H1 (cell line): ENCODE measurements at regions not wholly inside any gene's neighbourhood (a gene's known extent, or its start where the extent isn't known, plus 50 kb on each side); places are given as distances from the start of the nearest gene placed in this dataset.

Experiments used
- CTCF ChIA-PET: fragments of 300-600 bp; sonication (Branson Sonifier 250); formaldehyde crosslinking; loops from one replicate; lab custom pipeline; 2021; ENCODE audit not compliant: partially characterized antibody; lab: Charles Lee
- POLR2A ChIA-PET: fragments of 300-600 bp; sonication (Branson Sonifier 250); formaldehyde crosslinking; loops from one replicate; lab custom pipeline; 2021; ENCODE audit warnings: inconsistent platforms; ENCODE audit not compliant: partially characterized antibody; lab: Charles Lee
- DNase-seq, 2 experiments: peaks; one replicate each; pipeline versions ENCODE4 v3.0.0 to v3.0.0-alpha.2; 2010 to 2022; ENCODE audit warnings: low spot score in 2 of 2, low read depth in 1 of 2, mixed read lengths in 1 of 2
- FAIRE-seq: peaks from 2 replicates; lab custom pipeline; 2011; peaks lifted over from hg19 to GRCh38; lab: Jason Lieb, UNC
- H2AFZ ChIP-seq: 2 replicates; pipeline ENCODE4 v1.8.1; 2012; ENCODE audit warnings: low read length, inconsistent platforms
- H2AK5ac ChIP-seq: 2 replicates; pipeline ENCODE4 v1.6.1; 2013; ENCODE audit warnings: low read depth, low read length
- H2BK120ac ChIP-seq: replicated peaks from 2 replicates; pipeline ENCODE3; 2013; ENCODE audit warnings: low read depth, low read length, inconsistent platforms
- H2BK12ac ChIP-seq: 2 replicates; pipeline ENCODE4 v1.6.1; 2013; ENCODE audit warnings: low read depth, low read length
- H2BK15ac ChIP-seq: 2 replicates; pipeline ENCODE4 v1.6.1; 2013; ENCODE audit warnings: low read length
- H2BK20ac ChIP-seq: 2 replicates; pipeline ENCODE4 v1.6.1; 2013; ENCODE audit warnings: low read length
- H2BK5ac ChIP-seq: 2 replicates; pipeline ENCODE4 v1.6.1; 2013; ENCODE audit warnings: low read depth, low read length
- H3K14ac ChIP-seq: 2 replicates; pipeline ENCODE4 v1.6.1; 2013; ENCODE audit warnings: inconsistent platforms; ENCODE audit not compliant: insufficient read length
- H3K18ac ChIP-seq: 2 replicates; pipeline ENCODE4 v1.6.1; 2013; ENCODE audit warnings: low read length; ENCODE audit errors: extremely low read depth
- H3K23ac ChIP-seq: 2 replicates; pipeline ENCODE4 v1.6.1; 2013; ENCODE audit warnings: inconsistent platforms; ENCODE audit not compliant: insufficient read length
- H3K23me2 ChIP-seq: 2 replicates; pipeline ENCODE4 v1.6.1; 2013; ENCODE audit warnings: low read depth, low read length
- H3K27ac ChIP-seq: 2 replicates; pipeline ENCODE4 v1.6.1; 2011; ENCODE audit warnings: low read depth, low read length, inconsistent platforms
- H3K27me3 ChIP-seq, 4 experiments: replicated peaks in 1 of 4; 1 replicate in 1 of 4; 2 replicates in 3 of 4; pipeline versions ENCODE4 v1.6.1 to v1.8.1; 2011 to 2013; ENCODE audit warnings: low read length in 3 of 4, mild to moderate bottlenecking in 3 of 4, inconsistent platforms in 2 of 4, mixed read lengths in 2 of 4, moderate library complexity in 1 of 4; ENCODE audit not compliant: control insufficient read depth in 3 of 4, insufficient read depth in 3 of 4; ENCODE audit errors: extremely low read depth in 1 of 4
- H3K36me3 ChIP-seq, 4 experiments: 2 replicates each; pipeline versions ENCODE4 v1.6.1 to v1.8.1; 2011 to 2013; ENCODE audit warnings: mild to moderate bottlenecking in 4 of 4, low read length in 3 of 4, moderate library complexity in 2 of 4, control low read depth in 1 of 4, inconsistent platforms in 1 of 4; ENCODE audit not compliant: insufficient read depth in 4 of 4, control insufficient read depth in 2 of 4
- H3K4ac ChIP-seq: replicated peaks from 2 replicates; pipeline ENCODE3; 2013; ENCODE audit warnings: low read length, low read depth, mixed read lengths, inconsistent platforms; ENCODE audit not compliant: insufficient read length
- H3K4me1 ChIP-seq, 4 experiments: replicated peaks in 1 of 4; 1 replicate in 1 of 4; 2 replicates in 3 of 4; pipeline versions ENCODE4 v1.6.1 to v1.8.1; 2011 to 2013; ENCODE audit warnings: low read length in 3 of 4, inconsistent platforms in 2 of 4, mixed read lengths in 1 of 4; ENCODE audit not compliant: insufficient read depth in 4 of 4, control insufficient read depth in 3 of 4
- H3K4me2 ChIP-seq, 2 experiments: 2 replicates each; pipeline versions ENCODE4 v1.6.1 to v1.8.1; 2011 to 2013; ENCODE audit warnings: low read depth in 2 of 2, low read length in 2 of 2, control low read depth in 1 of 2, inconsistent platforms in 1 of 2, mild to moderate bottlenecking in 1 of 2; ENCODE audit not compliant: insufficient read depth in 1 of 2
- H3K4me3 ChIP-seq, 4 experiments: fragments of 200-600, 300-600 bp in 1 of 4; sonication (generic), shearing (Covaris generic), sonication (Bioruptor Twin) in 1 of 4; 2 replicates each; pipeline versions ENCODE4 v1.5.1 to v1.8.1; 2011 to 2016; ENCODE audit warnings: low read length in 4 of 4, low read depth in 3 of 4, control low read depth in 2 of 4, inconsistent platforms in 2 of 4, mild to moderate bottlenecking in 2 of 4, mixed read lengths in 1 of 4, moderate library complexity in 1 of 4; ENCODE audit not compliant: insufficient read depth in 2 of 4; ENCODE audit errors: extremely low read depth in 1 of 4
- H3K56ac ChIP-seq: replicated peaks from 2 replicates; pipeline ENCODE3; 2013; ENCODE audit warnings: low read depth, mild to moderate bottlenecking, mixed read lengths, low read length, inconsistent platforms; ENCODE audit not compliant: insufficient read length
- H3K79me1 ChIP-seq: 2 replicates; pipeline ENCODE4 v1.6.1; 2013; ENCODE audit warnings: low read depth, low read length, control low read depth
- H3K79me2 ChIP-seq, 2 experiments: 2 replicates each; pipeline versions ENCODE4 v1.6.1 to v1.8.1; 2012 to 2013; ENCODE audit warnings: low read length in 2 of 2, mild to moderate bottlenecking in 2 of 2, inconsistent platforms in 1 of 2; ENCODE audit not compliant: insufficient read depth in 2 of 2, control insufficient read depth in 1 of 2
- H3K9ac ChIP-seq, 4 experiments: replicated peaks in 1 of 4; 1 replicate in 1 of 4; 2 replicates in 3 of 4; pipeline versions ENCODE4 v1.6.1 to v1.8.1; 2011 to 2013; ENCODE audit warnings: low read depth in 3 of 4, low read length in 3 of 4, control low read depth in 2 of 4, mild to moderate bottlenecking in 2 of 4, moderate library complexity in 2 of 4, inconsistent platforms in 1 of 4; ENCODE audit errors: extremely low read depth in 1 of 4
- H3K9me3 ChIP-seq, 2 experiments: 2 replicates each; pipeline versions ENCODE4 v1.6.1 to v1.8.1; 2012 to 2013; ENCODE audit warnings: mild to moderate bottlenecking in 2 of 2, moderate library complexity in 2 of 2, control low read depth in 1 of 2, inconsistent platforms in 1 of 2, low read depth in 1 of 2, low read length in 1 of 2, mixed read lengths in 1 of 2; ENCODE audit not compliant: insufficient read depth in 2 of 2
- H4K20me1 ChIP-seq, 2 experiments: replicated peaks in 1 of 2; 2 replicates each; pipeline versions ENCODE3 to v1.8.1; 2011 to 2013; ENCODE audit warnings: inconsistent platforms in 2 of 2, low read length in 2 of 2, mild to moderate bottlenecking in 1 of 2; ENCODE audit not compliant: insufficient read depth in 2 of 2, control insufficient read depth in 1 of 2
- H4K5ac ChIP-seq: 2 replicates; pipeline ENCODE4 v1.6.1; 2013; ENCODE audit warnings: low read length, low read depth, mixed read lengths, inconsistent platforms; ENCODE audit not compliant: insufficient read length
- H4K8ac ChIP-seq: 2 replicates; pipeline ENCODE4 v1.8.0; 2013; ENCODE audit warnings: mild to moderate bottlenecking, moderate library complexity, low read length, inconsistent platforms; ENCODE audit not compliant: insufficient read depth; ENCODE audit errors: extremely low read depth
- H4K91ac ChIP-seq: replicated peaks from 2 replicates; pipeline ENCODE3; 2013; ENCODE audit warnings: low read length, mixed read lengths, inconsistent platforms; ENCODE audit not compliant: insufficient read length
- FOSL1 ChIP-seq: IDR thresholded peaks from 2 replicates; pipeline ENCODE4 v1.6.1; 2011; ENCODE audit warnings: mild to moderate bottlenecking, low read depth, low read length, moderate library complexity; ENCODE audit not compliant: insufficient read depth
- KDM1A ChIP-seq: fragments of 200-600, 300-600 bp; sonication (generic); IDR thresholded peaks from 2 replicates; pipeline ENCODE4 v1.7.1; 2016; ENCODE audit warnings: mild to moderate bottlenecking, low read length, borderline replicate concordance
- POLR2AphosphoS5 ChIP-seq: IDR thresholded peaks from 2 replicates; pipeline ENCODE4 v1.6.1; 2011; ENCODE audit warnings: low read depth, low read length
- RXRA ChIP-seq: IDR thresholded peaks from 2 replicates; pipeline ENCODE4 v1.6.1; 2011; ENCODE audit warnings: low read depth, mild to moderate bottlenecking, low read length, moderate library complexity; ENCODE audit not compliant: insufficient read depth
- SP1 ChIP-seq: IDR thresholded peaks from 2 replicates; pipeline ENCODE4 v1.6.1; 2011; ENCODE audit warnings: low read depth, low read length
- TAF1 ChIP-seq: IDR thresholded peaks from 2 replicates; pipeline ENCODE4 v1.6.1; 2011; ENCODE audit warnings: mild to moderate bottlenecking, low read depth, low read length
- TBP ChIP-seq: IDR thresholded peaks from 2 replicates; pipeline ENCODE4 v1.6.1; 2011; ENCODE audit warnings: low read depth, low read length, improper control_type of control experiment
- TEAD4 ChIP-seq: IDR thresholded peaks from 2 replicates; pipeline ENCODE4 v1.6.1; 2012; ENCODE audit warnings: low read depth, low read length, inconsistent platforms, mixed read lengths
- WGBS, 2 experiments: shearing (Covaris generic) in 1 of 2; methylation state at CpG; one replicate each; pipeline versions ENCODE4 v1.1.6 to v1.1.7; 2013 to 2015; ENCODE audit warnings: low lambda C conversion rate in 2 of 2, mixed read lengths in 2 of 2, inconsistent platforms in 1 of 2, low coverage in 1 of 2, missing lambda C conversion rate in 1 of 2; ENCODE audit not compliant: insufficient replicate concordance in 2 of 2, insufficient coverage in 1 of 2, insufficient read length in 1 of 2; ENCODE audit errors: extremely low coverage in 1 of 2, missing lambda C conversion rate in 1 of 2; 5-methylcytosine and 5-hydroxymethylcytosine counted together
- TF ChIP-seq, protein P1 (sequence below): IDR thresholded peaks from 2 replicates; pipeline ENCODE4 v1.6.1; 2011; ENCODE audit warnings: low read length, improper control_type of control experiment
- TF ChIP-seq, protein P2 (sequence below): IDR thresholded peaks from 2 replicates; pipeline ENCODE4 v1.6.1; 2011; ENCODE audit warnings: low read depth, mild to moderate bottlenecking, low read length; ENCODE audit not compliant: insufficient read depth

DNA sequence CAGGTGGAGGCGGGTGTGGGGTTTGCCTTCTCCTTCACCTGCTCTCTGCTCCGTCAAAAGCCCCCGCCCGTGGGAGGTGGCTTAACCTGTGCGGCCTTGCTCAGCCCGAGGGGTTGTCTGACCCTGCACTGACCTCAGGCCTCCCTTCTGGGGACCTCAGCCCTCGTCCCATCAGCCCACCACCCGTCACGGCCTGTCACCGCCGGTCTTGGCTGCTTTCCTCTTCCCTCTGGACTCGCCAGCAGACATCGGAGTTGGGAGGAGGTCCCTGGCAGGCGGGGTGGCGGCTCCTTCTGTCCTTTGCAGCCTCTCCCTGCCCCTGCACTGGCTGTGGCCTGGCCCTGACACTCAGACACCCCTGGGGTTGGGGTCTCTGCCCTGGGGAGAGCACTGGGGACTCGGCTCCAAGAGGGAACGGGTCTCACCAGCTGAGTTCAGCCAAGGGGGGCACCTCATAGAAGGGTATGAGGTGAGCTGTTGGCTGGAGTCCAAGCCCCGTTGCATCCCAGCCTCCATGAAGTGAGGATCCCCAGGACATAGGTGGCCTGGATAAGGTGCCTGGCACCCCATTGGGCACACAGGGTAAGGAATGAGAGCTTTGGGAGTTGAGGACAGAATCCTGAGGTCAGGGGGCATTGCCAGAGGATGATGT, 999.6 kb downstream of the BRD1 start:
- TF ChIP-seq TEAD4 (no peak), TBP (no peak), SP1 (no peak), FOSL1 (no peak), KDM1A (no peak), TAF1 (no peak), POLR2AphosphoS5 (no peak), RXRA (no peak)
- TF ChIP-seq, protein P1, sequence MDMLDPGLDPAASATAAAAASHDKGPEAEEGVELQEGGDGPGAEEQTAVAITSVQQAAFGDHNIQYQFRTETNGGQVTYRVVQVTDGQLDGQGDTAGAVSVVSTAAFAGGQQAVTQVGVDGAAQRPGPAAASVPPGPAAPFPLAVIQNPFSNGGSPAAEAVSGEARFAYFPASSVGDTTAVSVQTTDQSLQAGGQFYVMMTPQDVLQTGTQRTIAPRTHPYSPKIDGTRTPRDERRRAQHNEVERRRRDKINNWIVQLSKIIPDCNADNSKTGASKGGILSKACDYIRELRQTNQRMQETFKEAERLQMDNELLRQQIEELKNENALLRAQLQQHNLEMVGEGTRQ: no peak
- TF ChIP-seq, protein P2, sequence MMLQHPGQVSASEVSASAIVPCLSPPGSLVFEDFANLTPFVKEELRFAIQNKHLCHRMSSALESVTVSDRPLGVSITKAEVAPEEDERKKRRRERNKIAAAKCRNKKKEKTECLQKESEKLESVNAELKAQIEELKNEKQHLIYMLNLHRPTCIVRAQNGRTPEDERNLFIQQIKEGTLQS: no peak
- TF ChIP-seq, all 59 proteins: peak for 0
- H2BK12ac ChIP-seq: no peak overlapping the region
- H2BK120ac ChIP-seq: no peak overlapping the region
- no peak overlapping the region for H4K91ac ChIP-seq
- ChIA-PET POLR2A (no interaction called here), CTCF (interaction anchor here (1.0 to 1.2 kb wide), 2 partner anchors 45 to 115 kb away, joined by 3 read pairs; no protein-coding TSS in a partner anchor)
- H2AK5ac ChIP-seq: no peak overlapping the region
- no peak overlapping the region for H3K27ac ChIP-seq
- no peaks in the 10 kb centered on the region for H3K4me1 ChIP-seq
- peaks cover 0 to 9% of the 10 kb centered on the region in 2 experiments; a peak in 2 of 4 replicates for H3K9me3 ChIP-seq
- no peak overlapping the region for H2BK15ac ChIP-seq
- H3K23ac ChIP-seq: no peak overlapping the region
- FAIRE-seq (no peak), DNase-seq (peak in 1 of 2 experiments; percentile 39)
- H3K14ac ChIP-seq: no peak overlapping the region
- no peak overlapping the region for H2AFZ ChIP-seq
- no peak overlapping the region for H3K9ac ChIP-seq
- H3K4ac ChIP-seq: no peak overlapping the region
- no peaks in the 10 kb centered on the region for H3K27me3 ChIP-seq
- H3K56ac ChIP-seq: no peak overlapping the region
- no peak overlapping the region for H2BK5ac ChIP-seq
- H2BK20ac ChIP-seq: no peak overlapping the region
- no peaks in the 10 kb centered on the region for H3K79me2 ChIP-seq
- no peaks in the 10 kb centered on the region for H3K36me3 ChIP-seq
- H4K5ac ChIP-seq: no peak overlapping the region
- 85% methylated on average over 9 of the region's 18 CpGs; no CpG with 5 or more reads in 1 of the 2 experiments for WGBS, 2 experiments
- H3K4me2 ChIP-seq: no peak overlapping the region
- peaks cover 0 to 2% of the 10 kb centered on the region in 2 experiments for H4K20me1 ChIP-seq
- no peak overlapping the region for H3K4me3 ChIP-seq
- peak overlapping the region; percentile 7; the same call in 1 of the 2 replicates for H4K8ac ChIP-seq
- 0 out of 2 replicates have a peak, but pooled peaks cover 2% of the 10 kb centered on the region for H3K23me2 ChIP-seq
- H3K79me1 ChIP-seq: no peaks in the 10 kb centered on the region
- H3K18ac ChIP-seq: no peak overlapping the region
